Panc1 (cell line): ENCODE measurements at regions not wholly inside any gene's neighbourhood (a gene's known extent, or its start where the extent isn't known, plus 50 kb on each side); places are given as distances from the start of the nearest gene placed in this dataset.

Experiments
- ATAC-seq: fragments of 200-7000 bp; cut with Tn5 transposase; 2 replicates; pipeline ENCODE4 v1.9.1; 2020; ENCODE audit warnings: mild to moderate bottlenecking, moderate library complexity
- BruUV-seq: library from RNA; stranded (reverse); fragments of 400-500 nt; replicated peaks from 2 replicates; lab custom pipeline; 2021; lab: Mats Ljungman, UMichigan
- CTCF ChIA-PET: fragments of 300-600 bp; sonication (Branson Sonifier 250); formaldehyde crosslinking; loops from one replicate; lab custom pipeline; 2022; ENCODE audit warnings: antibody characterized with exemption; lab: Charles Lee
- POLR2A ChIA-PET: fragments of 300-600 bp; sonication (Branson Sonifier 250); formaldehyde crosslinking; loops from one replicate; lab custom pipeline; 2022; ENCODE audit warnings: antibody characterized with exemption; lab: Charles Lee
- DNase-seq: peaks from one replicate; pipeline ENCODE4 v3.0.0-alpha.2; 2010; ENCODE audit warnings: low read depth, low spot score
- H3K27ac ChIP-seq: 2 replicates; pipeline ENCODE4 v1.5.1; 2011; ENCODE audit warnings: mild to moderate bottlenecking, low read length, inconsistent platforms
- H3K27me3 ChIP-seq: fragments of 200-500 bp; sonication (Bioruptor generic); 2 replicates; pipeline ENCODE4 v1.6.0; 2014; ENCODE audit warnings: low read length, inconsistent platforms; ENCODE audit not compliant: control insufficient read depth, insufficient read depth
- H3K36me3 ChIP-seq: fragments of 200-500 bp; sonication (Bioruptor generic); 2 replicates; pipeline ENCODE4 v1.5.1; 2014; ENCODE audit warnings: inconsistent platforms, mild to moderate bottlenecking, low read length, moderate library complexity; ENCODE audit not compliant: control insufficient read depth, insufficient read depth
- H3K4me1 ChIP-seq: 2 replicates; pipeline ENCODE4 v1.5.1; 2011; ENCODE audit warnings: inconsistent platforms, mild to moderate bottlenecking, low read length, moderate library complexity; ENCODE audit not compliant: control insufficient read depth, insufficient read depth
- H3K4me3 ChIP-seq, 2 experiments: 2 replicates each; pipeline ENCODE4 v1.5.1; 2011 to 2012; ENCODE audit warnings: low read depth in 2 of 2, low read length in 2 of 2, mild to moderate bottlenecking in 2 of 2, inconsistent platforms in 1 of 2, moderate library complexity in 1 of 2
- H3K9me3 ChIP-seq: fragments of 200-500 bp; sonication (Bioruptor generic); 2 replicates; pipeline ENCODE4 v1.5.1; 2014; ENCODE audit warnings: low read depth, mild to moderate bottlenecking, inconsistent platforms, low read length, moderate library complexity; ENCODE audit not compliant: control insufficient read depth, insufficient read depth
- CTCF ChIP-seq: fragments of 450-650 bp; IDR thresholded peaks from 2 replicates; pipeline ENCODE4 v1.5.1; 2017; ENCODE audit warnings: mild to moderate bottlenecking
- POLR2AphosphoS5 ChIP-seq: IDR thresholded peaks from 2 replicates; pipeline ENCODE4 v1.6.1; 2012; ENCODE audit warnings: mild to moderate bottlenecking, low read depth, low read length, moderate library complexity
- REST ChIP-seq, 2 experiments: IDR thresholded peaks; 2 replicates each; pipeline ENCODE4 v1.6.1; 2011 to 2012; ENCODE audit warnings: low read depth in 2 of 2, control low read depth in 1 of 2, low read length in 1 of 2, mild to moderate bottlenecking in 1 of 2, moderate library complexity in 1 of 2; ENCODE audit not compliant: insufficient read depth in 1 of 2
- SIN3A ChIP-seq: IDR thresholded peaks from 2 replicates; pipeline ENCODE4 v1.6.1; 2012; ENCODE audit warnings: low read depth, mild to moderate bottlenecking, low read length, moderate library complexity, borderline replicate concordance; ENCODE audit not compliant: insufficient read depth
- TCF7L2 ChIP-seq: IDR thresholded peaks from 2 replicates; pipeline ENCODE4 v1.6.1; 2011; ENCODE audit warnings: mild to moderate bottlenecking, low read depth, low read length, inconsistent platforms
- in situ Hi-C: cut with HindIII; loops from 2 replicates; pipeline ENCODE4 v1.10.0; 2016; ENCODE audit warnings: low sequenced_read_pairs, low pct_unique_long_range_greater_than_20kb
- intact Hi-C: fragments of 100-400 bp; cut with micrococcal nuclease; formaldehyde crosslinking; loops from one replicate; pipeline ENCODE4 v1.10.0; 2022; ENCODE audit not compliant: unreplicated experiment

GRCh38 chr9:12964271-12964670 lies 189.5 kb downstream of the LURAP1L start:
- no peaks in the 10 kb centered on the region for H3K9me3 ChIP-seq
- DNase-seq = no peak
- no peak for TF ChIP-seq POLR2AphosphoS5
- TF ChIP-seq CTCF = no peak
- no peak for TF ChIP-seq REST (IDR thresholded peaks at IDR 0.05; ENCODE audit: insufficient read depth in 1 of 2, low read depth in 2 of 2, low read length in 1 of 2)
- no peak for TF ChIP-seq TCF7L2
- TF ChIP-seq SIN3A = no peak
- ATAC-seq = no peak
- no peaks in the 10 kb centered on the region for H3K27me3 ChIP-seq
- CTCF ChIA-PET = no interaction called here
- H3K36me3 ChIP-seq = no peaks in the 10 kb centered on the region
- H3K4me3 ChIP-seq = no peak overlapping the region
- intact Hi-C loops = no loop called here
- H3K4me1 ChIP-seq = no peaks in the 10 kb centered on the region
- POLR2A ChIA-PET = no interaction called here
- in situ Hi-C loops = no loop called here
- no TSS peak for BruUV-seq
- no peak overlapping the region for H3K27ac ChIP-seq

DNA sequence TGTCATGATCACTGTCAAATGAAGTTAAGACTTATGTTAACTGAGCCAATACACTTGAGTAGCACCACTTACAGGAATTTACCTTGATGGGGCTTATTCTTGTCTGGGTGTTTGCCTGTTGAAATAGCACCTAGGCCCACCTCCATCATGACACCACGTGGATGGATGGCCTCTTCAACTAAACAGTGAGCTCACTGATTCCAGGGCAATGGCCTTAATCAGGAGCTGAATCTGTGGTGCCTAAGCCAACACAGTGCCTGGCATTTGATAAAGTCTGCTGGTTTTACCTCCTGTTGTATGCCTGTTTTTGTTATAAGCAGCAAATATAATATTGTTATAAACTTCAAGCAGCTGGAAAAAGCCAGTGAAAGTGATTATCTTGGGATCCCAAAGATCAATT lies 190.5 kb downstream of the LURAP1L start:
- BruUV-seq = no TSS peak
- intact Hi-C loops = no loop called here
- ChIA-PET POLR2A (interaction anchor here (0.6 kb wide), 1 partner anchor 66 kb away, joined by 3 read pairs; no protein-coding TSS in a partner anchor), CTCF (no interaction called here)
- ATAC-seq = no peak
- in situ Hi-C loops = no loop called here
- TF ChIP-seq CTCF = no peak
- no peak for TF ChIP-seq SIN3A
- TF ChIP-seq POLR2AphosphoS5 = no peak
- TF ChIP-seq TCF7L2 = no peak
- TF ChIP-seq REST (IDR thresholded peaks at IDR 0.05; ENCODE audit: insufficient read depth in 1 of 2, low read depth in 2 of 2, low read length in 1 of 2) = no peak
- H3K4me3 ChIP-seq = no peak overlapping the region
- DNase-seq = no peak
- no peaks in the 10 kb centered on the region for H3K9me3 ChIP-seq
- no peaks in the 10 kb centered on the region for H3K4me1 ChIP-seq
- H3K27me3 ChIP-seq = no peaks in the 10 kb centered on the region
- H3K27ac ChIP-seq = no peak overlapping the region
- H3K36me3 ChIP-seq = no peaks in the 10 kb centered on the region
